Colonic mucosa (tissue), 4 donors: ENCODE measurements at regions not wholly inside any gene's neighbourhood (a gene's known extent, or its start where the extent isn't known, plus 50 kb on each side); places are given as distances from the start of the nearest gene placed in this dataset.
"Not testable (repeated sequence)": the region's sequence is repeated elsewhere in the genome, so short reads cannot be mapped to it uniquely, and the experiment has no call there.

Source experiments
- DNase-seq: peaks from one replicate; pipeline ENCODE4 v3.0.0-alpha.2; 2020
- H3K27ac ChIP-seq: fragments of 200-600 bp; one replicate; pipeline ENCODE4 v1.8.0; 2021
- H3K27me3 ChIP-seq: fragments of 200-600 bp; one replicate; pipeline ENCODE4 v1.8.0; 2021
- H3K36me3 ChIP-seq: fragments of 200-600 bp; one replicate; pipeline ENCODE4 v1.8.0; 2021
- H3K4me1 ChIP-seq: fragments of 200-600 bp; one replicate; pipeline ENCODE4 v1.8.0; 2021; ENCODE audit warnings: mild to moderate bottlenecking
- H3K4me3 ChIP-seq: fragments of 200-600 bp; one replicate; pipeline ENCODE4 v1.8.0; 2021
- H3K9ac ChIP-seq, 2 donors: one replicate each; pipeline ENCODE4 v1.7.0; 2013; ENCODE audit warnings: control low read depth in 2 of 2, low read depth in 2 of 2, low read length in 2 of 2
- H3K9me3 ChIP-seq: fragments of 200-600 bp; one replicate; pipeline ENCODE4 v1.8.0; 2021
- intact Hi-C: fragments of 100-400 bp; cut with DNase I; formaldehyde crosslinking; loops from one replicate; pipeline ENCODE4 v1.14.1; 2022
- donor health status: healthy.
- donor health status: DM: no; HTN: no; CAD: no.
- donor health status: DM: no; HTN: no; CAD: no.

DNA sequence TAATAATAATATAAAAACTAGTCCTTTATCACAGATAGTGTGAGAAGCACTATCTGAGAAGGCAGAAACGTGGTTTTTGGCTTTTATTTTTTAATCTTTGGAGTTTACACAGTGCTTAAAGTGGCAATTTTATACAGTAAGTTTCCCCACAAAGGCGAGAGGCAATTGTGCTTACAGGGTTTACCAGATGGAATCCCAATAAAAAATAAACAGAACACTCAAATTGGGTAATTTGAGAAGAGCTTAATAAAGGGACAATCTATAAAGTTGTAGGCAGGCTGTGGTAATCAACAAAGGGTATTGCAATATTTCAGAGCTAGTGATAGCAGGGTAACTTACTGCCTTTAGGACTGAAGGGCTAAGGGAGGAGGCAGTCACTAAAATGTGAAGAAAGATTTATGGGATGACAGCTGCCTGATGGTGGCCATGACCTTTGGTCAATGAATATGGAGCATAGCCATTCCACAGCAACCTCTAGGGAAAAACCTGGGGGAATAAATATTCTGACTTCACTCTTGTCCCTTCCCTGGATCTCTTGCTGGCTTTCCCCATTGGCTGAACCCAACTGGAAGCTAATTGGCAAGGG is 108.9 kb upstream of the GPR39 start:
- H3K4me3 ChIP-seq, H3K4me1 ChIP-seq, H3K9ac ChIP-seq, H3K27ac ChIP-seq, H3K9me3 ChIP-seq, H3K36me3 ChIP-seq, DNase-seq, intact Hi-C loops, H3K27me3 ChIP-seq: not testable (repeated sequence)

DNA sequence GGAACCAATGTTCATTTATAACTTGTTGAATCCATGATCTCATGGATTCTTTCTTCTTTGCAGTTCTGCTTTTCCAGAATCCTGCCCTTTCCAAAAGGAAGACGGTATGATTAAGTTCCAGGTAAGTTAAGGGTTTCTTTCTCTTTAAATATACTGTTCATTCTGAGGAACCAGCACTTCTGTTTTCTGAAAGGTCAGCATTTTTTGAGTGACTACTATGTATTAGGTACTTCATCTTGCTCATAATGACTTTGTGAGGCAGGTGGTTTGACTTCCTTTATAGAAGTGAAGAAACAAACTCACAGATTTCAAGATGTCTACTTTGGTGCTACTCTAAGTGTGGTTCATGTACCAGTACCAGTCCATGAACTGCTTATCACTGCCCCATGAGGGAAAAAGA is 107.4 kb upstream of the GPR39 start:
- H3K9ac ChIP-seq, H3K4me1 ChIP-seq, H3K36me3 ChIP-seq, H3K9me3 ChIP-seq, H3K27me3 ChIP-seq, DNase-seq, H3K27ac ChIP-seq, H3K4me3 ChIP-seq, intact Hi-C loops: not testable (repeated sequence)

DNA sequence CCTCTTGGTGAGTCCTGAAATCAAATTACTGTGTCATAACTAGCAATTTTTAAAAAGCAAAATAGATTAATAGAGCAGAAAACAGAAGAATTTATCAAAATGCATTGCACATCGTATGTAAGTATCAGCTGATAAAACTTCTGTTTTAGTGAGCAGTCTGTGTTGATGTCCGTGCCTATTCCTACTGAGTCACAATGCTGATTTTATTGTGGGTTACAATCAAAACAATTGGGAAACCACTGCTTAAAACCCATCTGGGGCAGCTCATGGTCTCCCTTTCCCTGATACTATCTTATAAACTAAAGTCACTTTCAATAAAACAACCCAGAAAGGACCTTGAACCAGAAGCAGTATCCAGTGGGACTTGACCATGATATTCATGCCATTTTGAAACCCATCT is 101.1 kb upstream of the GPR39 start:
- intact Hi-C loops, H3K4me1 ChIP-seq, H3K9me3 ChIP-seq, H3K27me3 ChIP-seq, DNase-seq, H3K9ac ChIP-seq, H3K4me3 ChIP-seq, H3K27ac ChIP-seq, H3K36me3 ChIP-seq: not testable (repeated sequence)

DNA sequence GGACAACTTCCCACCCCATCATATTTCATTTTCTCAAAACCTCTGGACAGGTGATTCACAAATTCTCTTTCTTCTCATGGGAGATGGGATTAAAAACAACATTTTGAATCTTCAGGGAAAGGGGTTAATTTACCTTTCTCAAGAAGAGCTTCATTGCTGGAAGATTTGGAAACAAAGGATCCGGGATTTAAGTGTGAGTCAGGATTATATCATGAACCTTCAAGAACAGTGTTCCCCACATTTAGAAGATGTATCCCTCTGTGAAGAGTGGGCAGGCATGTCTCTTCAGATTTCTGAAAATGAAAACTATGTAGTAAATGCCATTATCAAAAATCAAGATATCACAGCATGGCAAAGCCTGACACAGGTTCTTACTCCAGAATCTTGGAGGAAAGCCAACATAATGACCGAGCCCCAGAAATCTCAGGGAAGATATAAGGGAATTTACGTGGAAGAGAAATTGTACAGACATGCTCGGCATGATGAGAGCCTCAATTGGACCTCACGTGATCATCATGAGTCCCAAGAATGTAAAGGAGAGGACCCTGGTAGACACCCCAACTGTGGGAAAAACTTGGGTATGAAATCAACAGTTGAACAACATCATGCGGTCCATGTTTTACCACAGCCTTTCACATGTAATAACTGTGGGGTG is 99.5 kb upstream of the GPR39 start:
- H3K36me3 ChIP-seq, H3K9ac ChIP-seq, intact Hi-C loops, H3K27ac ChIP-seq, H3K27me3 ChIP-seq, H3K4me1 ChIP-seq, H3K4me3 ChIP-seq, DNase-seq, H3K9me3 ChIP-seq: not testable (repeated sequence)

DNA sequence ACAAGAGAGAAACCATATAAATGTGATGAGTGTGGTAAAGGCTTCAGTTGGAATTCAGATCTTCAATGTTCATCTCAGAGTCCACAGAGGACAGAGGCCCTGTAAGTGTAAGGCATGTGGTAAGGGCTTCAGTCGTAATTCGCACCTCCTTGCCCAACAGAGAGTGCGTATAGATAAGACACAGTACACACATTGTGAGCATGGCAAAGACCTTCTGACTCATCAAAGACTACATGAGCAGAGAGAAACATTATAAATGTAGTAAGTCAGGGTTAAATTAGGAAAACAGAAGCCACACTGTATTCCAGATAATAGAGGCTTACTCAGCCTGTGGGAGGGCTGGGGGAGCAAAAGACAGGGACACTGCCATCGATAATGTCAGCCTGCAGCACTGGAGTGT is 98.1 kb upstream of the GPR39 start:
- H3K36me3 ChIP-seq, H3K4me3 ChIP-seq, H3K27me3 ChIP-seq, H3K9me3 ChIP-seq, H3K4me1 ChIP-seq, H3K27ac ChIP-seq, DNase-seq, H3K9ac ChIP-seq, intact Hi-C loops: not testable (repeated sequence)

DNA sequence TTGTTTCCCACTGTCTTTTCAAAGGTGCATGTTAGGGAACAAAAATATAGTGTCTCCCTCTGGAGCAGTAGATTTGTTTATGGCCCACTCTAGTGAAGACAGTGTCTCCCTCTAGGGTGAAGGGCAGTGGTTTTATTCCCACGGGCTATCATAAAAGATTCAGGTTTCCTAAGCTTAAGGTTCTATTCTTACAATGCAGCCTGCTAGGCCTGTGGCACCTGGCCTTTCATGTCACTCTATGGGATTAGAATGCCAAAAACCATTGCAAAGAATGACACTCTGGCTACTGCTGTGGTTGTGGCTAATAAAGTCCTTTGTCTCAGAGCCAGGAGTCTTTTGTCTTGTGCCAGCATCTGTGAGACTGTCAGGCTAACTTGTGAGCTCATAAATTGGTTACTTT is 92.6 kb upstream of the GPR39 start:
- H3K36me3 ChIP-seq, H3K27me3 ChIP-seq, DNase-seq, H3K4me1 ChIP-seq, H3K9ac ChIP-seq, H3K4me3 ChIP-seq, H3K9me3 ChIP-seq, intact Hi-C loops, H3K27ac ChIP-seq: not testable (repeated sequence)

DNA sequence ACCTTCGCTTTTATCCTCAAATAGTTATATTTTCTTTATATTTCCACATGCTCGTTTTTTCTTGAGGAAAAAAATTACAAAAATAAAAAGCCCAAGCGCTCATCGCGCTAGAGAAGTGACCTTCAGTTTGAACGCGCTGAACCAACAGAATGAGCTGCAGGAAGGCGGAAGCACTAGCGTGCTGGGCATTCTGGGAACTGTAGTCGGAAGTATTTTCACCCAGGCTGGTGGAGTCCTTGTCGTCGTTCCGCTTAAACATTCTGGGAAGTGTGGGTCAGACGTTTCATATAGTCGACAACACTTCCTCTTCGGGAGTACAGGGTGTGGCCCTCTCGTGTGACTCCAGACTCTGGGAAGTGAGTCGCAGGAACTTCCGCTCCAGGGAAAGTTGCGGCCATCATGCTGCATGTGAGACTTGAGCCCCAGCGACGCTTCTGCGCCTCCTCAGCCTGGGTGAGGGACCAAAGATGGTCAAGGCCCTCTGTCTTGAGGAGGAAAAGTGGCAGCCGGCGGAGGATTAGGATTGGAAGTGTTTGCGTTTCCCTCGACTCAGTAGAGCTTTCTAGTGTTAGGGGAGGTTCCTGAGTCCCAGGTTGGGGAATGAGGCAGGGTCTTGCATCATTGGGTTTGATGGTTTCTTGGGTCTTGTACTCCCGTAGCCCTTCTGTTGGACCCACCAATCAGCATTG is 84.1 kb upstream of the GPR39 start:
- H3K4me3 ChIP-seq, H3K4me1 ChIP-seq, DNase-seq, H3K9me3 ChIP-seq, H3K27me3 ChIP-seq, H3K36me3 ChIP-seq, H3K27ac ChIP-seq, H3K9ac ChIP-seq, intact Hi-C loops: not testable (repeated sequence)

DNA sequence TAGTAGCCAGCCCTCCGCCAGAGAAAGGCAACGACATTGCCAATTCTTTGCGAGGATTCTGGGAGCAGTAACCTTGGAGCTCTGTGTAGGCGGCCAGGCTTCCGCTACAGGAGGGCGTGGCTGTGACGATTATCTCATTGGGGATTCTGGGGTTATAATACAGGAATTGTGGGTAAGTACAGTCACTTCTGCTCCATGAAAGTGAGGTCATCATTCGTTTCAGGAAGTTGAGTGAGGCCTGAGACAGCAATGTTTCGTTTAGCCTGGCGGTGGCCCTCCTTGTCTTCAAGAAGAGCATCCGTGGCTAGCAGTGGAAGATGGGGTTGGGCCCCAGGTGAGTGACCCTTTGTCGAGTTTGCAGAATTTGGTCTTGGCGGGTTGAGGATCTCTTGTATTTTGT is 79.5 kb upstream of the GPR39 start:
- H3K4me3 ChIP-seq, H3K36me3 ChIP-seq, intact Hi-C loops, H3K27ac ChIP-seq, DNase-seq, H3K9me3 ChIP-seq, H3K9ac ChIP-seq, H3K27me3 ChIP-seq, H3K4me1 ChIP-seq: not testable (repeated sequence)

DNA sequence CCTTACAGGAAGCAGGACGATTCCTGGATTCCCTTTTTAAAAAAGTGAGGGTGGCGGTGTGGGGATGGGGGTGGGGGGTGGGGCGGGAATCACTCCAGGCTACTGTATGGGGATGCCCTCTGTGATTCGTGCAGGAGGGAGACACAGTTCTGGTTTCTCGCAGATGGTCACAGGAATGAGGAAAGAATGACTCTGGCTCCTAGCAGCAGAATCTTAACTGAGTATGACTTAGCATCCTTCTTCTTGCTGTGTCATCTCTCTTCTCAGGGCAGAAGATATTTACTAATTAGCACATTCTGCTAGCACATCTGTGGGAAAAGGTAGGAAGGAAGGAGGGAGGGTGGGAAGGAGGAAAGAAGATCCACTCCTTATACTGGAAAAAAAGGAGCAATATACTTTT is 78.8 kb upstream of the GPR39 start:
- intact Hi-C loops, H3K4me3 ChIP-seq, DNase-seq, H3K27me3 ChIP-seq, H3K4me1 ChIP-seq, H3K9ac ChIP-seq, H3K27ac ChIP-seq, H3K9me3 ChIP-seq, H3K36me3 ChIP-seq: not testable (repeated sequence)

DNA sequence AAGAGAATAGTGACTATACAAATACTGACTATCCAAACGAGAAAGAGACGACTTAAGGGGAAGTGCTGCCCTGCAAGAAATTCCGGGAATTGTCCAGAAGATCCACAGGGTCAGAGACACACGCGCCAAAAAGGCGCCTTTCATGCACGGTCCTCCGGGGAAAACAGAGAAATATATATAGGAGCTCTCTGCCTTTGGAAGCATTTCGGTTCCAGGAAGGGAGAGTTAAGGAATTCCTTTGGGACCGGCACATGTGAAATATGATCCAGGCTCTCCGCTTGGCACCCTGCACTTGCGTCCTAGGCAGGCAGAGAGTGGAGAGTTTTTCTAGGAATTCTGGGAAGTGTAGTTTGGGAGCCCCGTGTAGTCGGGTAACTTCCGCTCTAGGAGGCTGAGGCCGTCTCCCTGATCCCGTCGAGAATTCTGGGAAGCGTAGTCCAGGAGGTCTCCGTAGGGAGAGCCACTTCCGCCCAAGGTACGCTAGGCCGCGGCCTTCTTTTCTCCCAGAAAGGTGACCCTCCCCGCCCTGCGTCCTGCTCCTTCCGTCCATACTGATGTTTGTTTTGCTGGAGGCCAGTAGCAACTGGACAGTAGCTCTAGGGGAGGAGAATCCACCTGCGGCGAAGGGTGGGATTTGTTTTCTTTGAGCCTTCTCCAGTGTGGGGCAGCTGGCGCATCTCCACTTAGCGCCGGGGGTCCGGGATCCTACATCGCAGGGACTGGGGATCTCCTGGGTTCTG is 69.4 kb upstream of the GPR39 start:
- DNase-seq: peak; percentile 86
- peak overlapping the region; percentile 31 for H3K4me3 ChIP-seq
- peak overlapping the region; percentile 44 for H3K27ac ChIP-seq
- H3K4me1 ChIP-seq, H3K9me3 ChIP-seq, H3K36me3 ChIP-seq, H3K27me3 ChIP-seq, intact Hi-C loops: not testable (repeated sequence)
- H3K9ac ChIP-seq: peak overlapping the region in 1 of 2 donors; percentile 63
